HCT116 (cell line): ENCODE measurements at regions not wholly inside any gene's neighbourhood (a gene's known extent, or its start where the extent isn't known, plus 50 kb on each side); places are given as distances from the start of the nearest gene placed in this dataset.

Experiments used
- CBX3 ChIP-seq: IDR thresholded peaks from 2 replicates; pipeline ENCODE4 v1.6.1; 2012; ENCODE audit warnings: low read depth
- EZH2 ChIP-seq: fragments of 200-600 bp; sonication (generic); IDR thresholded peaks from 2 replicates; pipeline ENCODE4 v1.6.1; 2017; ENCODE audit warnings: antibody characterized with exemption, mixed run types
- EZH2phosphoT487 ChIP-seq: fragments of 200-600 bp; IDR thresholded peaks from 2 replicates; pipeline ENCODE4 v1.6.1; 2018; ENCODE audit warnings: antibody characterized with exemption, borderline replicate concordance
- JUND ChIP-seq: IDR thresholded peaks from 2 replicates; pipeline ENCODE4 v1.6.1; 2012
- POLR2A ChIP-seq: IDR thresholded peaks from 2 replicates; pipeline ENCODE4 v1.7.0; 2011; ENCODE audit warnings: borderline replicate concordance; ENCODE audit not compliant: insufficient read depth, insufficient read length; ENCODE audit errors: extremely low read depth
- POLR2AphosphoS5 ChIP-seq: IDR thresholded peaks from 2 replicates; pipeline ENCODE4 v1.6.1; 2011; ENCODE audit warnings: mild to moderate bottlenecking, low read depth, low read length, moderate library complexity
- RAD21 ChIP-seq: IDR thresholded peaks from 2 replicates; pipeline ENCODE4 v1.6.1; 2012; ENCODE audit warnings: low read depth, mild to moderate bottlenecking
- SIN3A ChIP-seq: IDR thresholded peaks from 2 replicates; pipeline ENCODE4 v1.6.1; 2012; ENCODE audit warnings: low read depth
- SP1 ChIP-seq: IDR thresholded peaks from 2 replicates; pipeline ENCODE4 v1.6.1; 2012; ENCODE audit warnings: low read depth
- TCF7L2 ChIP-seq: IDR thresholded peaks from 2 replicates; pipeline ENCODE4 v1.7.0; 2011; ENCODE audit warnings: borderline replicate concordance, inconsistent platforms; ENCODE audit not compliant: insufficient read depth, insufficient read length; ENCODE audit errors: extremely low read depth
- YY1 ChIP-seq: IDR thresholded peaks from 2 replicates; pipeline ENCODE4 v1.6.1; 2011; ENCODE audit warnings: low read length, low read depth, moderate library complexity, mild to moderate bottlenecking; ENCODE audit not compliant: insufficient replicate concordance; ENCODE audit errors: extremely low read depth
- ZFX ChIP-seq: fragments of 450-650 bp; IDR thresholded peaks from 2 replicates; pipeline ENCODE4 v1.6.1; 2017
- TF ChIP-seq, protein P1 (sequence below), 3 experiments: fragments of 200-600 bp in 1 of 3; sonication (generic) in 1 of 3; IDR thresholded peaks in 2 of 3; conservative IDR thresholded peaks in 1 of 3; 2 replicates each; pipeline ENCODE4 v1.5.1; 2012 to 2017; ENCODE audit warnings: low read depth in 2 of 3, low read length in 2 of 3, antibody characterized with exemption in 1 of 3, borderline replicate concordance in 1 of 3, control low read depth in 1 of 3, mild to moderate bottlenecking in 1 of 3, mixed read lengths in 1 of 3, mixed run types in 1 of 3, moderate library complexity in 1 of 3; ENCODE audit not compliant: insufficient read depth in 1 of 3
- TF ChIP-seq, protein P2 (sequence below): IDR thresholded peaks from 2 replicates; pipeline ENCODE4 v1.6.1; 2012; ENCODE audit warnings: low read depth

DNA sequence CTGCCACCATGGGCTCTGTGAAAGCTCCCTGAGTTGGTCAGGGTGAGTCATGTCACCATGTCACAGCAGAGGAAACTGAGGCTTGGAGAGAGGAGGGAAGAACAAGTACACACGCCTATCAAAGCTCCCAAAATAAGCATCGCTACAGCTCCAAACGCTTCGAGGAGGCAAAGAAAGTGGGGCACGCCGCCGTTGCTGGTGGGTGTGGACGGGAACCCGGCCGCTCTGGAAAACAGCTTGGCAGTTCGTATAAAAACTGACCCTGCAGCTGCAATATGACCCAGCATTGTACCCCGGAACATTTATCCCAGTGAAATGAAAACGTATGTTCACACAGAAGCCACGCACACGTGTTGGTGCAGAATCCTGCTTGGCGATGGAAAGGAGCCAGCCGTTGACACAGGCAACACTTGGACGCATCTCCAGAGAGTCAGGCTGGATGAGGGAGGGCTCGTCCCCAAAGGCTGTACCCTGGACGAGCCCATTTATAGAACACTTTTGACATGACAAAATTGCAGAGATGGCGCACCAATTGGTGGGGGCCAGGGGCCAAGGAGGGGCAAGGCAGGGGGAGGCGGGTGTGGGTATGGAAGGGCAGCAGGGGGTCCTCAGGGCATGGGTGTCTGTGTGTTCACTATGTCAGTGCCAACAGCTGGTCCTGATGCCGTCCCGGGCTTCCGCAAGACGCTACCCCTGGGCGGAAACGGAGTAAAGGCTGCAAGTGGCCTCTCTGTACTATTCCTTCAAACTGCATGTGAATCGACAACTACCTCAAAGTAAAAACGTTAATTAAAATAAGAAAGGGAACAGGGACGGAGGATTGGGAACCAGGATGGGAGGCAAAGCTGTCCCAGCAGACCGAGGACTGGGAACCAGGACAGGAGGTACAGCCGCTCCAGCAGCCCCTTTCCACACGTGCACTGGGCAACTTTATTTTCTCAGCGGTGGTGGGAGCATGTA, 173.0 kb downstream of the OLFM1 start:
- TF ChIP-seq, protein P1, sequence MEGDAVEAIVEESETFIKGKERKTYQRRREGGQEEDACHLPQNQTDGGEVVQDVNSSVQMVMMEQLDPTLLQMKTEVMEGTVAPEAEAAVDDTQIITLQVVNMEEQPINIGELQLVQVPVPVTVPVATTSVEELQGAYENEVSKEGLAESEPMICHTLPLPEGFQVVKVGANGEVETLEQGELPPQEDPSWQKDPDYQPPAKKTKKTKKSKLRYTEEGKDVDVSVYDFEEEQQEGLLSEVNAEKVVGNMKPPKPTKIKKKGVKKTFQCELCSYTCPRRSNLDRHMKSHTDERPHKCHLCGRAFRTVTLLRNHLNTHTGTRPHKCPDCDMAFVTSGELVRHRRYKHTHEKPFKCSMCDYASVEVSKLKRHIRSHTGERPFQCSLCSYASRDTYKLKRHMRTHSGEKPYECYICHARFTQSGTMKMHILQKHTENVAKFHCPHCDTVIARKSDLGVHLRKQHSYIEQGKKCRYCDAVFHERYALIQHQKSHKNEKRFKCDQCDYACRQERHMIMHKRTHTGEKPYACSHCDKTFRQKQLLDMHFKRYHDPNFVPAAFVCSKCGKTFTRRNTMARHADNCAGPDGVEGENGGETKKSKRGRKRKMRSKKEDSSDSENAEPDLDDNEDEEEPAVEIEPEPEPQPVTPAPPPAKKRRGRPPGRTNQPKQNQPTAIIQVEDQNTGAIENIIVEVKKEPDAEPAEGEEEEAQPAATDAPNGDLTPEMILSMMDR (IDR thresholded peaks at IDR 0.05 in 2 of 3, conservative IDR thresholded peaks at IDR 0.05 in 1 of 3; ENCODE audit: borderline replicate concordance in 1 of 3, insufficient read depth in 1 of 3, low read depth in 2 of 3, low read length in 2 of 3) = no peak
- TF ChIP-seq SIN3A (no peak), RAD21 (no peak), POLR2A (no peak), POLR2AphosphoS5 (no peak), ZFX (no peak), EZH2 (no peak), SP1 (no peak), EZH2phosphoT487 (no peak), CBX3 (no peak), TCF7L2 (no peak), YY1 (no peak), JUND (no peak)
- TF ChIP-seq, protein P2, sequence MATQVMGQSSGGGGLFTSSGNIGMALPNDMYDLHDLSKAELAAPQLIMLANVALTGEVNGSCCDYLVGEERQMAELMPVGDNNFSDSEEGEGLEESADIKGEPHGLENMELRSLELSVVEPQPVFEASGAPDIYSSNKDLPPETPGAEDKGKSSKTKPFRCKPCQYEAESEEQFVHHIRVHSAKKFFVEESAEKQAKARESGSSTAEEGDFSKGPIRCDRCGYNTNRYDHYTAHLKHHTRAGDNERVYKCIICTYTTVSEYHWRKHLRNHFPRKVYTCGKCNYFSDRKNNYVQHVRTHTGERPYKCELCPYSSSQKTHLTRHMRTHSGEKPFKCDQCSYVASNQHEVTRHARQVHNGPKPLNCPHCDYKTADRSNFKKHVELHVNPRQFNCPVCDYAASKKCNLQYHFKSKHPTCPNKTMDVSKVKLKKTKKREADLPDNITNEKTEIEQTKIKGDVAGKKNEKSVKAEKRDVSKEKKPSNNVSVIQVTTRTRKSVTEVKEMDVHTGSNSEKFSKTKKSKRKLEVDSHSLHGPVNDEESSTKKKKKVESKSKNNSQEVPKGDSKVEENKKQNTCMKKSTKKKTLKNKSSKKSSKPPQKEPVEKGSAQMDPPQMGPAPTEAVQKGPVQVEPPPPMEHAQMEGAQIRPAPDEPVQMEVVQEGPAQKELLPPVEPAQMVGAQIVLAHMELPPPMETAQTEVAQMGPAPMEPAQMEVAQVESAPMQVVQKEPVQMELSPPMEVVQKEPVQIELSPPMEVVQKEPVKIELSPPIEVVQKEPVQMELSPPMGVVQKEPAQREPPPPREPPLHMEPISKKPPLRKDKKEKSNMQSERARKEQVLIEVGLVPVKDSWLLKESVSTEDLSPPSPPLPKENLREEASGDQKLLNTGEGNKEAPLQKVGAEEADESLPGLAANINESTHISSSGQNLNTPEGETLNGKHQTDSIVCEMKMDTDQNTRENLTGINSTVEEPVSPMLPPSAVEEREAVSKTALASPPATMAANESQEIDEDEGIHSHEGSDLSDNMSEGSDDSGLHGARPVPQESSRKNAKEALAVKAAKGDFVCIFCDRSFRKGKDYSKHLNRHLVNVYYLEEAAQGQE = no peak
